Ovary (tissue), 3 donors: ENCODE measurements at regions not wholly inside any gene's neighbourhood (a gene's known extent, or its start where the extent isn't known, plus 50 kb on each side); places are given as distances from the start of the nearest gene placed in this dataset.

ENCODE experiments used
- EP300 ChIP-seq: sonication (generic); formaldehyde crosslinking; IDR thresholded peaks from one replicate; pipeline ENCODE4 v1.6.1; 2017; ENCODE audit warnings: antibody characterized with exemption
- POLR2A ChIP-seq: fragments of 450-650 bp; IDR thresholded peaks from one replicate; pipeline ENCODE4 v1.6.1; 2017; ENCODE audit warnings: antibody characterized with exemption, mild to moderate bottlenecking, moderate library complexity
- TF ChIP-seq, protein P1 (sequence below), 3 donors: fragments of 450-650 bp in 2 of 3; fragments of 200-600 bp in 1 of 3; IDR thresholded peaks; one replicate each; pipeline versions ENCODE4 v1.5.1 to v1.8.0; 2016 to 2022; ENCODE audit warnings: antibody characterized with exemption in 3 of 3, mild to moderate bottlenecking in 1 of 3
- donor health status: DM: no; HTN: no; CAD: no.

DNA sequence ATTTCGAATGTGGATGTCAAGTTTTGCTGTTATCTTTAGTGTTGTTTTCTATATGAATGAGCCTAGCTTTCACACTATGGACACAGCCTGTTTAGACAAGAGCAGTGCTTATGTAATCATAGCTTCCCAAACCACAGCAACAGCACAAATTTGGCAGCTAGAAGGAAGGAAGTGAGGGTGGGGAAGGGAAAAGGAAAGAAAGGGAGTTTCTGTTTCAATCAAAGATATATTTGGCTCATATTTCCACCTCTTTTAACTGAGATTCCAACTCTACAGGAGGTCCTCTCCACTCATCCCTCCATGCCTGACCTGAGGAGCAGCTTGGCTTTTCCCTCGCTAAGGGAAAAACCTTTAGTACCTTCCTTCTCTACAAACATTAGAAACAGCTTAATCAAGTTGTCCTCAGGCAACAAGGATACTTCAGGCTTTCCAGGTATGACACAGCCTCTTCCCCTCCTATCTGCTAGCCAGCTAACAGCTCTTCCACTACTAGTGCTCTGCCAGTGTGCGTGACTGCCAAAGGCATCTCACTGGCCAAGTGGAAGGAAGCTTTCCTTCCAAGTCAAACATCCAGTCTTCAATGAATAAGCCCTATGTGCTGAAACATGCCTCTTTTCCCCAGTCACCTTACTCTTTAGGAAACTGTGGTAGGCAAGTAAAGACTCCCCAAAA, 268.6 kb upstream of the PTGER4 start:
- TF ChIP-seq, protein P1, sequence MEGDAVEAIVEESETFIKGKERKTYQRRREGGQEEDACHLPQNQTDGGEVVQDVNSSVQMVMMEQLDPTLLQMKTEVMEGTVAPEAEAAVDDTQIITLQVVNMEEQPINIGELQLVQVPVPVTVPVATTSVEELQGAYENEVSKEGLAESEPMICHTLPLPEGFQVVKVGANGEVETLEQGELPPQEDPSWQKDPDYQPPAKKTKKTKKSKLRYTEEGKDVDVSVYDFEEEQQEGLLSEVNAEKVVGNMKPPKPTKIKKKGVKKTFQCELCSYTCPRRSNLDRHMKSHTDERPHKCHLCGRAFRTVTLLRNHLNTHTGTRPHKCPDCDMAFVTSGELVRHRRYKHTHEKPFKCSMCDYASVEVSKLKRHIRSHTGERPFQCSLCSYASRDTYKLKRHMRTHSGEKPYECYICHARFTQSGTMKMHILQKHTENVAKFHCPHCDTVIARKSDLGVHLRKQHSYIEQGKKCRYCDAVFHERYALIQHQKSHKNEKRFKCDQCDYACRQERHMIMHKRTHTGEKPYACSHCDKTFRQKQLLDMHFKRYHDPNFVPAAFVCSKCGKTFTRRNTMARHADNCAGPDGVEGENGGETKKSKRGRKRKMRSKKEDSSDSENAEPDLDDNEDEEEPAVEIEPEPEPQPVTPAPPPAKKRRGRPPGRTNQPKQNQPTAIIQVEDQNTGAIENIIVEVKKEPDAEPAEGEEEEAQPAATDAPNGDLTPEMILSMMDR (IDR thresholded peaks at IDR 0.05): no peak
- TF ChIP-seq EP300 (no peak), POLR2A (no peak)
